ENCODE measurements at regions not wholly inside any gene's neighbourhood (a gene's known extent, or its start where the extent isn't known, plus 50 kb on each side); places are given as distances from the start of the nearest gene placed in this dataset.

- TF ChIP-seq POLR2A (IDR thresholded peaks at IDR 0.05) (no peak), CTCF (IDR thresholded peaks at IDR 0.05) (no peak)
Measured at GRCh38 chr13:106139942-106140341, 395.5 kb downstream of the EFNB2 start.
